ENCODE measurements at regions not wholly inside any gene's neighbourhood (a gene's known extent, or its start where the extent isn't known, plus 50 kb on each side); places are given as distances from the start of the nearest gene placed in this dataset.

DNA sequence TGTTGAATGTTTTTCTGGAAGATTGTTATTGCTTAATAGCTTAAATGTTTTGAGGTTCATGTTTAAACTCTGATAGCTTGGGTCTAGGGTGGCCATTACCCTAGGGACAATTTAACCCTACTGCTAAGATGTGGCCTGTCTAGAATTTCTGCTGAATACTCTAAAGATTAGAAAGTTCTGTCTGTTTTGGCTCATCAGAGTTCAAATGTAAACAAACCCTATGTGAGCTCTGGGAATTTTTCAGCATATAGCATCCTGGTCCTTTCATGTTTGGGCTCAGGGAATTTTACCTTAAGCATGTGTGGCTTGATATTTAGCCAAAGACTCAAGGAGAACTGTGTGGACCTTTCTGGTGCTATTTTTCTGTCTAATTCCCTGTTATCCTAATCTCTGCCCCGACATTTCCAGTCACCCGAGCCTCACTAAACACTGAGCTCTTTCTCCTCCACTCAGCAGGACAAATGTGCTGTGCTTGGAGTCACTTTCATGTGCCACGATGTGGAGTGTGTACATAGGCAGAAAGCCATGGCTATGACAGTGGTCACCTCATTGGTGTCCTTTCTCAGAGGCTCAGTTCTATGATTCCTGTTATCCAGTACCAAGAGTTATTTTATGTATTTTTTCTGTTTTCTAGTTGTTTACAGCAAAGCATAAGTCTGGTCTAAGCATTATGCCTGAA is 492.5 kb upstream of the SPHKAP start:
- no peak for TF ChIP-seq EZH2 (IDR thresholded peaks at IDR 0.05; ENCODE audit: low read length, missing control alignments)
- TF ChIP-seq, protein P1, sequence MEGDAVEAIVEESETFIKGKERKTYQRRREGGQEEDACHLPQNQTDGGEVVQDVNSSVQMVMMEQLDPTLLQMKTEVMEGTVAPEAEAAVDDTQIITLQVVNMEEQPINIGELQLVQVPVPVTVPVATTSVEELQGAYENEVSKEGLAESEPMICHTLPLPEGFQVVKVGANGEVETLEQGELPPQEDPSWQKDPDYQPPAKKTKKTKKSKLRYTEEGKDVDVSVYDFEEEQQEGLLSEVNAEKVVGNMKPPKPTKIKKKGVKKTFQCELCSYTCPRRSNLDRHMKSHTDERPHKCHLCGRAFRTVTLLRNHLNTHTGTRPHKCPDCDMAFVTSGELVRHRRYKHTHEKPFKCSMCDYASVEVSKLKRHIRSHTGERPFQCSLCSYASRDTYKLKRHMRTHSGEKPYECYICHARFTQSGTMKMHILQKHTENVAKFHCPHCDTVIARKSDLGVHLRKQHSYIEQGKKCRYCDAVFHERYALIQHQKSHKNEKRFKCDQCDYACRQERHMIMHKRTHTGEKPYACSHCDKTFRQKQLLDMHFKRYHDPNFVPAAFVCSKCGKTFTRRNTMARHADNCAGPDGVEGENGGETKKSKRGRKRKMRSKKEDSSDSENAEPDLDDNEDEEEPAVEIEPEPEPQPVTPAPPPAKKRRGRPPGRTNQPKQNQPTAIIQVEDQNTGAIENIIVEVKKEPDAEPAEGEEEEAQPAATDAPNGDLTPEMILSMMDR (conservative IDR thresholded peaks at IDR 0.05 in 1 of 2, IDR thresholded peaks at IDR 0.05 in 1 of 2; ENCODE audit: low read depth in 1 of 2, low read length in 2 of 2): no peak
